Upper lobe of left lung (tissue), 4 donors: ENCODE measurements at regions not wholly inside any gene's neighbourhood (a gene's known extent, or its start where the extent isn't known, plus 50 kb on each side); places are given as distances from the start of the nearest gene placed in this dataset.

Source experiments
- CTCF ChIP-seq, 6 experiments: fragments of 450-650 bp in 4 of 6; fragments of 200-600 bp in 2 of 6; sonication (generic) in 2 of 6; IDR thresholded peaks; one replicate each; pipeline ENCODE4 v1.5.1; 2016 to 2019; ENCODE audit warnings: antibody characterized with exemption in 6 of 6
- EP300 ChIP-seq, 4 donors: sonication (generic); formaldehyde crosslinking; IDR thresholded peaks; one replicate each; pipeline ENCODE4 v1.5.1; 2017; ENCODE audit warnings: antibody characterized with exemption in 4 of 4, control low read depth in 2 of 4
- POLR2A ChIP-seq, 4 donors: fragments of 450-650 bp; IDR thresholded peaks; one replicate each; pipeline ENCODE4 v1.5.1; 2016 to 2017; ENCODE audit warnings: antibody characterized with exemption in 4 of 4, mild to moderate bottlenecking in 2 of 4
- POLR2AphosphoS5 ChIP-seq, 2 donors: sonication (generic); formaldehyde crosslinking; IDR thresholded peaks; one replicate each; pipeline ENCODE4 v1.5.1; 2017; ENCODE audit warnings: antibody characterized with exemption in 2 of 2

DNA sequence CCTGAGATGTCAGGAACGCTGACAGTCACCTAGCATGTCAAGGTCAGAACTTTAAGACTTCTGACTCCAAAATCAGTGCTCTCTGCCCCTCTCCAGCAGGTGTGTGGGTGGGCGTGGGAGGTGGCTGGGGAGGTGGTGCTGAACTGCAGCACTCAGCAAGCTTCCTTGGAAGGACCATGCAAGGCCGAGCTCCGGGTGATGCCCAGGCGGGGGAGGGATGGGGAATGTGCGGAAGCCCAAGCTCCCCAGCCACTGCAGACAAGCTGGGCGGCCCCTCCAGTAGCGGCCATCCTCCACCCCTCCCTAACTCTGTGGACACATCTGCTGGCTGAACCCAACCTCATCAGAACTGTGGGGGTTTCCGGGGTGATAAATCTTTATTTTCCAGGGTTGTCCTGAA lies 296.6 kb downstream of the TLE3 start:
- TF ChIP-seq CTCF (IDR thresholded peaks at IDR 0.05) (no peak), POLR2A (IDR thresholded peaks at IDR 0.05) (no peak), EP300 (IDR thresholded peaks at IDR 0.05) (no peak), POLR2AphosphoS5 (IDR thresholded peaks at IDR 0.05) (no peak)
